Neural cell (in vitro differentiated cells): ENCODE measurements at regions not wholly inside any gene's neighbourhood (a gene's known extent, or its start where the extent isn't known, plus 50 kb on each side); places are given as distances from the start of the nearest gene placed in this dataset.
A peak's percentile ranks its signal among the peaks of the same experiment; 100 is the strongest.

Experiments used
- H2AFZ ChIP-seq: fragments of 200-600, 300-800 bp; sonication (generic), shearing (Covaris generic); 2 replicates; pipeline ENCODE4 v1.6.0; 2014; ENCODE audit warnings: low read depth, mild to moderate bottlenecking, antibody characterized with exemption, low read length, moderate library complexity
- H3F3A ChIP-seq: fragments of 200-600 bp; shearing (Covaris generic); 2 replicates; pipeline ENCODE4 v1.6.1; 2016; ENCODE audit warnings: mild to moderate bottlenecking, moderate library complexity, mixed read lengths, antibody characterized with exemption, low read length; ENCODE audit not compliant: insufficient read depth, poor library complexity, severe bottlenecking
- H3K27ac ChIP-seq: fragments of 200-600, 300-800 bp; sonication (generic), shearing (Covaris generic); 2 replicates; pipeline ENCODE4 v1.5.1; 2014; ENCODE audit warnings: mild to moderate bottlenecking, low read length, moderate library complexity
- H3K27me3 ChIP-seq: fragments of 300-800, 200-600 bp; sonication (generic), shearing (Covaris generic); 2 replicates; pipeline ENCODE4 v1.6.0; 2014; ENCODE audit warnings: mild to moderate bottlenecking, low read depth, low read length, moderate library complexity; ENCODE audit not compliant: insufficient read depth
- H3K36me3 ChIP-seq: fragments of 300-800, 200-600 bp; sonication (generic), shearing (Covaris generic); 2 replicates; pipeline ENCODE4 v1.5.1; 2014; ENCODE audit warnings: mild to moderate bottlenecking, antibody characterized with exemption, low read length, moderate library complexity; ENCODE audit not compliant: insufficient read depth
- H3K4me2 ChIP-seq: fragments of 300-800, 200-600 bp; sonication (generic), shearing (Covaris generic); 2 replicates; pipeline ENCODE4 v1.6.0; 2014; ENCODE audit warnings: mild to moderate bottlenecking, low read length
- H3K4me3 ChIP-seq: fragments of 300-800, 200-600 bp; sonication (generic), shearing (Covaris generic); 2 replicates; pipeline ENCODE4 v1.5.1; 2014; ENCODE audit warnings: mild to moderate bottlenecking, low read length, moderate library complexity
- H3K79me2 ChIP-seq: fragments of 200-600 bp; shearing (Covaris generic); replicated peaks from 2 replicates; pipeline ENCODE4 v1.6.0; 2014; ENCODE audit warnings: mild to moderate bottlenecking, low read length, moderate library complexity; ENCODE audit not compliant: insufficient read depth
- H3K9ac ChIP-seq: fragments of 300-800, 200-600 bp; sonication (generic), shearing (Covaris generic); 2 replicates; pipeline ENCODE4 v1.6.1; 2016; ENCODE audit warnings: mild to moderate bottlenecking, low read length, mixed read lengths
- H3K9me2 ChIP-seq: fragments of 200-600 bp; shearing (Covaris generic); 2 replicates; pipeline ENCODE4 v1.6.1; 2016; ENCODE audit warnings: mild to moderate bottlenecking, low read length, mixed read lengths; ENCODE audit not compliant: insufficient read depth
- H3K9me3 ChIP-seq: fragments of 200-600, 300-800 bp; sonication (generic), shearing (Covaris generic); 2 replicates; pipeline ENCODE4 v1.6.1; 2016; ENCODE audit warnings: mild to moderate bottlenecking, mixed run types, low read length, moderate library complexity, mixed read lengths
- H4K20me1 ChIP-seq: fragments of 200-600 bp; shearing (Covaris generic); 2 replicates; pipeline ENCODE4 v1.6.1; 2016; ENCODE audit warnings: mild to moderate bottlenecking, mixed run types; ENCODE audit not compliant: insufficient read depth
- CTCF ChIP-seq: fragments of 450-650 bp; IDR thresholded peaks from 2 replicates; pipeline ENCODE4 v1.5.1; 2014; ENCODE audit warnings: antibody characterized with exemption, mild to moderate bottlenecking, moderate library complexity; ENCODE audit not compliant: poor library complexity, severe bottlenecking
- EP300 ChIP-seq: fragments of 450-650 bp; conservative IDR thresholded peaks from 2 replicates; pipeline ENCODE4 v1.6.1; 2014; ENCODE audit warnings: antibody characterized with exemption, mild to moderate bottlenecking, moderate library complexity; ENCODE audit not compliant: poor library complexity, severe bottlenecking
- EZH2 ChIP-seq: fragments of 200-600, 300-800 bp; shearing (Covaris generic), sonication (generic); IDR thresholded peaks from 2 replicates; pipeline ENCODE4 v1.6.1; 2014; ENCODE audit warnings: antibody characterized with exemption, low read length, borderline replicate concordance, mild to moderate bottlenecking; ENCODE audit not compliant: insufficient read depth, poor library complexity, severe bottlenecking
- MXI1 ChIP-seq: fragments of 450-650 bp; conservative IDR thresholded peaks from 2 replicates; pipeline ENCODE4 v1.6.1; 2014; ENCODE audit warnings: antibody characterized with exemption, mild to moderate bottlenecking; ENCODE audit not compliant: poor library complexity, severe bottlenecking
- POLR2AphosphoS5 ChIP-seq: IDR thresholded peaks from 2 replicates; pipeline ENCODE4 v1.6.1; 2012
- RAD21 ChIP-seq: fragments of 450-650 bp; conservative IDR thresholded peaks from 2 replicates; pipeline ENCODE4 v1.6.1; 2014; ENCODE audit warnings: antibody characterized with exemption, mild to moderate bottlenecking, moderate library complexity
- REST ChIP-seq: IDR thresholded peaks from 2 replicates; pipeline ENCODE4 v1.6.1; 2012; ENCODE audit warnings: borderline replicate concordance
- SMC3 ChIP-seq: fragments of 450-650 bp; conservative IDR thresholded peaks from 2 replicates; pipeline ENCODE4 v1.6.1; 2014; ENCODE audit warnings: antibody characterized with exemption, mild to moderate bottlenecking, moderate library complexity; ENCODE audit not compliant: poor library complexity
- TAF1 ChIP-seq: IDR thresholded peaks from 2 replicates; pipeline ENCODE4 v1.6.1; 2012; ENCODE audit warnings: low read depth

GRCh38 chr21:18545908-18546307 lies 142.3 kb upstream of the TMPRSS15 start:
- no peak for TF ChIP-seq CTCF
- no peak for TF ChIP-seq SMC3
- TF ChIP-seq REST = no peak
- no peak for TF ChIP-seq POLR2AphosphoS5
- TF ChIP-seq RAD21 = no peak
- TF ChIP-seq EZH2 = no peak
- no peak for TF ChIP-seq MXI1
- TF ChIP-seq TAF1 = no peak
- TF ChIP-seq EP300 = no peak
- Histone ChIP-seq H3K27ac (no peak overlapping the region), H3K27me3 (no peaks in the 10 kb centered on the region), H3K9me2 (no peaks in the 10 kb centered on the region), H3F3A (no peaks in the 10 kb centered on the region), H3K9me3 (no peaks in the 10 kb centered on the region), H3K9ac (no peak overlapping the region), H3K79me2 (no peaks in the 10 kb centered on the region), H3K4me3 (no peak overlapping the region), H3K36me3 (no peaks in the 10 kb centered on the region), H3K4me2 (no peak overlapping the region), H2AFZ (no peak overlapping the region), H4K20me1 (no peaks in the 10 kb centered on the region)

- no peaks in the 10 kb centered on the region for H3K9me2 ChIP-seq
- H3K9me3 ChIP-seq = no peaks in the 10 kb centered on the region
- H3K4me3 ChIP-seq = no peak overlapping the region
- peak overlapping the region; percentile 35 for H3K27ac ChIP-seq
- no peaks in the 10 kb centered on the region for H4K20me1 ChIP-seq
- no peak overlapping the region for H3K9ac ChIP-seq
- no peaks in the 10 kb centered on the region for H3K36me3 ChIP-seq
- H3K79me2 ChIP-seq = no peaks in the 10 kb centered on the region
- no peaks in the 10 kb centered on the region for H3K27me3 ChIP-seq
- no peaks in the 10 kb centered on the region for H3F3A ChIP-seq
- TF ChIP-seq REST (no peak), EP300 (no peak), SMC3 (no peak), MXI1 (no peak), POLR2AphosphoS5 (no peak), TAF1 (no peak), RAD21 (no peak), CTCF (no peak), EZH2 (no peak)
- H3K4me2 ChIP-seq = no peak overlapping the region
- no peak overlapping the region for H2AFZ ChIP-seq
These were observed 143.8 kb upstream of the TMPRSS15 start for GRCh38 chr21:18547347-18547746.
